HG02763 (cell line): ENCODE measurements at regions not wholly inside any gene's neighbourhood (a gene's known extent, or its start where the extent isn't known, plus 50 kb on each side); places are given as distances from the start of the nearest gene placed in this dataset.
"Not testable (repeated sequence)": the region's sequence is repeated elsewhere in the genome, so short reads cannot be mapped to it uniquely, and the experiment has no call there.

Source experiments
- ATAC-seq: cut with Tn5 transposase; IDR thresholded peaks from one replicate; pipeline ENCODE4 v1.9.1; 2021; ENCODE audit warnings: mild to moderate bottlenecking, moderate library complexity; ENCODE audit not compliant: unreplicated experiment

GRCh38 chr16:29297809-29298177 lies 108.7 kb downstream of the NPIPB11 start:
- not testable (repeated sequence) for ATAC-seq

GRCh38 chr16:29297144-29297808 lies 109.2 kb downstream of the NPIPB11 start:
- not testable (repeated sequence) for ATAC-seq

- ATAC-seq = not testable (repeated sequence)
These were observed 110.3 kb downstream of the NPIPB11 start for GRCh38 chr16:29296176-29296575.

- not testable (repeated sequence) for ATAC-seq
These were observed 111.3 kb downstream of the NPIPB11 start for GRCh38 chr16:29294951-29295795.

GRCh38 chr16:29294400-29294933 lies 112.0 kb downstream of the NPIPB11 start:
- not testable (repeated sequence) for ATAC-seq

- not testable (repeated sequence) for ATAC-seq
These were observed 113.0 kb downstream of the NPIPB11 start for GRCh38 chr16:29293545-29293944.

GRCh38 chr16:29292952-29293471 lies 113.5 kb downstream of the NPIPB11 start:
- not testable (repeated sequence) for ATAC-seq

GRCh38 chr16:29291329-29292271 lies 114.9 kb downstream of the NPIPB11 start:
- ATAC-seq = peak; percentile 14

GRCh38 chr16:29290631-29291247 lies 115.8 kb downstream of the NPIPB11 start:
- peak; percentile 67 for ATAC-seq

- not testable (repeated sequence) for ATAC-seq
These were observed 116.8 kb downstream of the NPIPB11 start for GRCh38 chr16:29289516-29290239.

GRCh38 chr16:29288711-29289474 lies 117.6 kb downstream of the NPIPB11 start:
- ATAC-seq = not testable (repeated sequence)

- ATAC-seq = not testable (repeated sequence)
These were observed 118.5 kb downstream of the NPIPB11 start for GRCh38 chr16:29287871-29288535.

- ATAC-seq = not testable (repeated sequence)
These were observed 119.3 kb downstream of the NPIPB11 start for GRCh38 chr16:29287246-29287645.

GRCh38 chr16:29286796-29287195 lies 119.7 kb downstream of the NPIPB11 start:
- not testable (repeated sequence) for ATAC-seq

- not testable (repeated sequence) for ATAC-seq
These were observed 120.3 kb downstream of the NPIPB11 start for GRCh38 chr16:29286161-29286560.

- not testable (repeated sequence) for ATAC-seq
These were observed 121.2 kb downstream of the NPIPB11 start for GRCh38 chr16:29285151-29285885.

GRCh38 chr16:29284723-29285122 lies 121.8 kb downstream of the NPIPB11 start:
- not testable (repeated sequence) for ATAC-seq
